Stimulated activated CD4-positive, alpha-beta T cell treated with anti-CD3 and anti-CD28 coated beads, Interleukin-12 subunit alpha, Interleukin-12 subunit beta, amount 100 ng/mL, for 24 hours (primary cell): ENCODE measurements at regions not wholly inside any gene's neighbourhood (a gene's known extent, or its start where the extent isn't known, plus 50 kb on each side); places are given as distances from the start of the nearest gene placed in this dataset.

Experiments
- DNase-seq, 2 experiments: peaks; one replicate each; pipeline ENCODE4 v3.0.0-alpha.2; 2020; ENCODE audit warnings: low read depth in 2 of 2

- DNase-seq = no peak
Observed at GRCh38 chr14:104319491-104320241, 181.3 kb downstream of the KIF26A start.

GRCh38 chr14:104320611-104321086 lies 182.3 kb downstream of the KIF26A start:
- DNase-seq = no peak

GRCh38 chr14:104321088-104321801 lies 182.9 kb downstream of the KIF26A start:
- DNase-seq = no peak

GRCh38 chr14:104321802-104322130 lies 183.4 kb downstream of the KIF26A start:
- DNase-seq = no peak

- no peak for DNase-seq
Observed at GRCh38 chr14:104322531-104323366, 184.4 kb downstream of the KIF26A start.

- DNase-seq = no peak
Observed at GRCh38 chr14:104323551-104324175, 185.3 kb downstream of the KIF26A start.

GRCh38 chr14:104326848-104327247 lies 188.5 kb downstream of the KIF26A start:
- DNase-seq = no peak

GRCh38 chr14:104328607-104329006 lies 190.2 kb downstream of the KIF26A start:
- no peak for DNase-seq

- no peak for DNase-seq
Observed at GRCh38 chr14:104329793-104330192, 191.4 kb downstream of the KIF26A start.

GRCh38 chr14:104331871-104332605 lies 193.7 kb downstream of the KIF26A start:
- DNase-seq = no peak

- DNase-seq = no peak
Observed at GRCh38 chr14:104332634-104333270, 194.4 kb downstream of the KIF26A start.

- DNase-seq = no peak
Observed at GRCh38 chr14:104333646-104334423, 195.4 kb downstream of the KIF26A start.

- no peak for DNase-seq
Observed at GRCh38 chr14:104334424-104335161, 196.2 kb downstream of the KIF26A start.

- no peak for DNase-seq
Observed at GRCh38 chr14:104335176-104335575, 196.8 kb downstream of the KIF26A start.

GRCh38 chr14:104335611-104336010 lies 197.2 kb downstream of the KIF26A start:
- no peak for DNase-seq

- DNase-seq = no peak
Observed at GRCh38 chr14:104337351-104337750, 199.0 kb downstream of the KIF26A start.

GRCh38 chr14:104339361-104339760 lies 201.0 kb downstream of the KIF26A start:
- no peak for DNase-seq

- DNase-seq = no peak
Observed at GRCh38 chr14:104339829-104340228, 201.4 kb downstream of the KIF26A start.
